ENCODE measurements at regions not wholly inside any gene's neighbourhood (a gene's known extent, or its start where the extent isn't known, plus 50 kb on each side); places are given as distances from the start of the nearest gene placed in this dataset.
"Not testable (repeated sequence)": the region's sequence is repeated elsewhere in the genome, so short reads cannot be mapped to it uniquely, and the experiment has no call there.

DNA sequence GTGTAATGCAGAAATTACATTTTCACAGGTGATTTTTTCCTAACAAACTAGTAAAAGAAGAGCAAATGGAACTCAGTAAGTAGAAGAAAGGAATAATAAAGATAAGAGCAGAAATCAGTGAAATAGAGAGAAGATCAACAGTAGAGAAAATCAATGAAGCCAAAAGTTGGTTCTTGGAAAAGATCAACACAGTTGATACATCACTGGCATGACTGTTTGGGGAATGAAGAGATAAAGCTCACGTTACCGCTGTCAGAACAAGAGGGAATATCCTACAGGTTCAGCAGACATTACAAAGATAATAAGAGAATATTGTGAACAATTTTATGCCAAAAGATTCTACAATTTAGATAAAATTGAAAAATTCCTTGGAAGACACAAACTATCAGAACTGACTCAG, 146.4 kb downstream of the ACTR3B start:
- DNase-seq, result no peak

DNA sequence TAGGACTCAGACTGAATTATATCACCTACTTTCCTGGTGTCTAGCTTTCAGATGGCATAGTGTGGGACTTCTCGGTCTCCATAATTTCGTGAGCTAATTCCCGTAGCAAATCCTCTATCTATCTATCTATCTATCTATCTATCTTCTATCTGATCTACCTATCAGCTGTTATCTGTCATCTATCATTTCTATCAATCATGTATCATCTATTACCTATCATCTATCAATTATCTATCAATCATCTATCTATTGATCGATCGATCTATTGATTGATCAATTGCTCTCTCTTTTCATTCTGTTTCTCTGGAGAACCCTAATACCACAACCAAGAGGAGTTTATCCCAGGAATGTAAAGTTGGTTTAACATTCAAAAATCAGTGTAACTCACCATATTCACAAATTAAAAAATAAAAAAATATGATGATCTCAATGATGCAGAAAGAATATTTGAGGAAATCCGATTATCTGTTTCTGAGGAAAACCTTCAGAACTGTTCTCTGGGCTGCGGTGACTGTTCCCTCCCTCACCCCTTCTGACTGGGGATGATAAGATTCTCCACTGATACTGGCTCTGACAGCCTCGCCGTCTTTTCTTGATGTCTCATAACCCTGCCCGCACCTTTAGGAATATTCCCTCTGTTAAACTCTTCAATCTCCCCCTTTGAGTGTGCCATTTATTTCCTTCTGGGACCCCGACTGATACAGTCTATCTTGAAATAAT, 147.7 kb downstream of the ACTR3B start:
- DNase-seq, result no peak

DNA sequence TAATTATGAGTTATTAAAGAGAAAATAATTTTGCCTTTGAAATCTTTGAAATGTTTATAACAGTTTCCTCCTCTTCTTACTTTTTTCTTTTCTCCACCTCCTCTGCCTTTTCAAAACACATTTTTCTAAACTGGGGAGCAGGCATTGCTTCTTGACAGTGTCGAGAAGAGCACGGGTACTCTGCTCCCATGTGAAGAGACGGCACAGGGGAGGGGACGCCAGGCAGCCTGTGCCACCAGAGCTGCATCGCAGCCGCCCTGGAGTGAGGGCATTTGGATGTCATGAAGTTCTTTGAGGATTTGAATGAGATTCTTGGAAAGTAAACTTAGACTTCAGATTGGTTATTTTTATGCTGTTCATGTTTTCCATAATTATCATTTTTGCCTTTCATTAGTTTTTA, 149.7 kb downstream of the ACTR3B start:
- no peak for DNase-seq

DNA sequence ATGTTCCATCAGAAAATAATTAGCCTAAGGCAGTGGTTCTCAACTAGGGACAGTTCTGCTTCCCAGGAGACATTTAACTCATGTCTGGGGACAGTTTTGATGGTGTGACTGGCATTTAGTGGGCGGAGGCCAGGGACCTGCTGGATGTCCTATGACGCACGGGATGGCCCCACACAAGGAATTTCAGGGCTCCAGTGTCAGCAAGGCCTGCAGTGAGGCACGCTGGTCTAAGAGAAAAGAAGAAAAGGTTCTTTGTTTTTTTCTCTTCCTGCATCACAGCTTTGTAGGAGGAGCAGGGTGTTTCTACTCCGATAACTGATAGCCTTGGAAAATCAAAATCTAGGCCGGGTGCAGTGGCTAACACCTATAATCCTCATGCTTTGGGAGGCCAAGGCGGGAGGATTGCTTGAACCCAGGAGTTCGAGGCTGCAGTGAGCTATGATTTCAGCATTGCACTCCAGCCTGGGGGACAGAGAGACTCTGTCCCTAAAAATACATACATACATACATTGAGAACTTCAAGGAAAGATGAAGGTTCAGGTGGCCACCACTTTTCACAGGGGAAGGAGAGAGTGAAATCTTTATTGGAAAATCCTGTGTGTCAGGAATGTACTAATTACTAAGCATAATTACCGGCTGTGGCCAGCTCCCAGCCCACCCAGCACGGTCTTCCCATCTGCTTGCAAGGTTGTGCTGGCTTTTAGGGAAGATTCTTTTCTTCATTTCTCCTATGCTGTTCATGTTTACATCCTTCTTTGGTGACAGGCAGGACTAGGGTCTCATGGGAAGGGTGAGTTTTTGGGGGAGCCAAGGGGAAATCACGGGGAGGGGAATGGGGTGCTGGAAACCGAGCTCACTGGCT, 150.4 kb downstream of the ACTR3B start:
- no peak for DNase-seq

DNA sequence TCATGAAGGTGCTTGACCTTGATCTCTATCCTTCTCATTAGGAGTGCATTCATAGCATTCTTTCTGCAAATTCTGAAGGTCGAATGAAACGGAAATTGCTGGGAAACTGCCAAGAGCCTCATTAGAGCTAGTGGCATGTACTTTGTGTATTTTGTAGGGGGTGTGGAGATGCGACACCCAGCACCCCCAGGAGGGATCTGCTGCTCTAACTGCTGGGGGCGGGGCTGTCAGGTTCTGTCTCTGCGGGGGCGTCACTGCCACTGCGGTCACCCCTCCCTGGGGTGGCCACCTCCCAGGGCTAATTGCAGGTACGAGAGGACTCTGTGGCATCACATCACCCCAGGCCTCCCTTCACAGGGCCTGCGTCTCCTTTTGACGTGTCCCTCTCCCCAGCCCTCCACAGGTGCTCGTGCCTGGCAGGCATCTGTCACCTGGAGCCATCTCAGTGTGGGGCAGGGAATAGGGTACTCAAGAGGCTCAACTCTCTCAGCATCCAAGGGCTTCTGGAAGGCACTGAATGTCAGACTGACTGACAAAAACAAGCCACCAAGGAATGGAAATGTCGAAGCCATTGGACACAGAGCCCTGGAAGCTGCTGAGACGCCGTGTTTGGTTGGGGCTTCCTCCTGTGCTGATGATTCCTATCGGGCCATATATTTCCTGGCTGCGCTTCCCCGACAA, 151.1 kb downstream of the ACTR3B start:
- no peak for DNase-seq

DNA sequence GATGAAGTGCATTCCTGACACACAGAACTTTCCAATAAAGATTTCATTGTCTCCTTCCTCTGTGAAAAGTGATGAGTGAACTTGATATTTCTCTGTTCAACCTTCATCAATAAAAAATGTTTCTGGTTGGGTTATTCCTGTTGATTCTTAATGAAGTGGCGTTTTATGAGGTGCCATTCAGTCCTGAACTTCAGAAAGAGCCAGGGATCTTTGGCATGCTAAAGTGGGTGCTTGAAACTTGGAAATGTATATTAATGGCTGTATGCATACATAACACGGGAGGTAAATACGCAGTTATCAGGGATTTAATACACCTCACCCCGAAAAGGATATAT, 151.6 kb downstream of the ACTR3B start:
- no peak for DNase-seq

DNA sequence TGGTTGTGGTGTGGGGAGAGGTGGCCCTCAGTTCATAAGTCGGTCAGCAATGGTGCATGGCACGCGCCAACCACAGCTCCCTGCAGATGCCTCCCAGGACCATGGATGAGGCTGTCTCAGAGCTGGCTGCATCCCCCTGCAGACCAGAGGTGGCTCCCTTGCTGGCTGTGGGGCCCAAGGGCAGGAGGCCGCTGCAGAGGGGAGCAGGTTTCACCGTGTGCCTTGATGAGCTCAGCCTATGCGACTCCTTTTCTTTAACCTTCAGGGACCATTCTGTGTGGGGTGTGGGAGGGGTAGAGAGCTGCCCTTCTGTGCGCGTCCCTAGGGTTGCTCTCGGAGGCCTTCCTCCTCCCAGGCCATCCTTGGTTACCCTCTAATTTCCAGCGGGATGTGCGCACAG, 152.4 kb downstream of the ACTR3B start:
- DNase-seq, result no peak

DNA sequence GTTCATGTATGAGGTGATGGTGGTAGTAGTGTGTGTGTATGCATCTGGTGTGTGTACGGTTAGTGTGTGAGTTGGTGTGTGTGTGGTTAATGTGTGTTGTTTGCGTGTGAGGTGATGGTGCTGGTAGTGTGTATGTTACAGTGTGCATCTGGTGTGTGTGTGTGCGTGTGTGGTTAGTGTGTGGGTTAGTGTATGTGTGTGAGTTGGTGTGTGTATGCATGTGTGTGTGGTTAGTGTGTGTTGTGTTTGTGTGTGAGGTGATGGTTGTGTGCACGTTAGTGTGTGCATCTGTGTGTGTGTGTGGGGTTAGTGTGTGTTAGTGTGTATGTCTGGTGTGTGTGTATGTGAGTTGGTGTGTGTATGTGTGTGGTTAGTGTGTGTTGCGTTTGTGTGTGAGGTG, 153.0 kb downstream of the ACTR3B start:
- no peak for DNase-seq

DNA sequence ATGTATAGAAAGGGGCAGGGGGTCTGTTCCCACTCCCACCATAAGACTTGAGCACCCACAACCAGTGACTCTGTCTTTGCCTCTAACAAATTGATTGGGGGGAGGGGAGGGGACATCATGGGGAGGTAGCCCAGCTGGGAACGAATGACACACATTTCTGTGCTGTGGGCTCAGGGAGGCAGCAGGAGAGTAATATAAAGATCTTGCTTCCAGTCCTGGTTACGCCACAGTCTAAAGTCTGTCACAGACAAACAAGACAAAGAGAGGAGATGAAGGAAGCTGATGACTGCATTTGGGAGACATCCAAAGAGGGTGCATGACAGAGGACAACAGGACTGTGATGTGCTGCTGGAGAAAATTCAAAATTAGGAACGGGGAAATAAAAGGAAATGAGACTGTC, 153.9 kb downstream of the ACTR3B start:
- DNase-seq, result no peak

DNA sequence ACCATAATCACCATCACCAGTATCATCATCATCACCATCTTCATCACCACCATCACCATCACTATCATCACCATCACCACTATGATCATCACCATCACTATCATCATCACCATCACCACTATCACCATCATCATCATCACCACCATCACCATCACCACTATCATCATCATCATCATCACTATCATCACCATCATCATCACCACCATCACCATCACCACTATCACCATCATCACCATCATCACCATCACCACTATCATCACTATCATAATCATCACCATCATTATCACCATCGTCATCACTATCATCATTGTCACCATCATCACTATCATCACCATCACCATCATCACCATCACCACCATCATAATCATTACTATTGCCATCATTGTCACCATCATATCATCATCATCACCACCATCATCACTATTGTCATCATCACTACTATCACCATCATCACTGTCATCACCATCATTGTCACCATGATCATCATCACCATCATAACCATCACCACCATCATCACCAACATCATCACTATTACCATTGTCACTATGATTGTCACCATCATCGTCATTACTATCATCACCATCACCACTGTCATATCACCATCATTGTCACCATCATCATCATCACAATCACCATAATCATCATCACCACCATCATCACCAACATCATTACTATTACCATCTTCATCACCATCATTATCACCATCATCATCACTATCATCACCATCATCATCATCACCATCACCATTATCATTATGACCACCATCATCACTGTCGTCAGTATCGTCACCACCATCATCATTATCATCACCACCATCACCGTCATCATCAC, 154.7 kb downstream of the ACTR3B start:
- DNase-seq, result no peak

DNA sequence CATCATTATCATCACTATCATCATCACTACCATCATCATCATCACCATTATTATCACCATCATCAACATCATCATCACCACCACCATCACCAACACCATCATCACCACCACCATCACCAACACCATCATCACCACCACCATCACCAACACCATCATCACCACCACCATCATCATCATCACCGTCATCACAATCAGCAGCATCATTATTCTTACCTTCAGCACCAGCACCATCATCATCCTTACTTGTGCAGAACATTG, 155.2 kb downstream of the ACTR3B start:
- not testable (repeated sequence) for DNase-seq

DNA sequence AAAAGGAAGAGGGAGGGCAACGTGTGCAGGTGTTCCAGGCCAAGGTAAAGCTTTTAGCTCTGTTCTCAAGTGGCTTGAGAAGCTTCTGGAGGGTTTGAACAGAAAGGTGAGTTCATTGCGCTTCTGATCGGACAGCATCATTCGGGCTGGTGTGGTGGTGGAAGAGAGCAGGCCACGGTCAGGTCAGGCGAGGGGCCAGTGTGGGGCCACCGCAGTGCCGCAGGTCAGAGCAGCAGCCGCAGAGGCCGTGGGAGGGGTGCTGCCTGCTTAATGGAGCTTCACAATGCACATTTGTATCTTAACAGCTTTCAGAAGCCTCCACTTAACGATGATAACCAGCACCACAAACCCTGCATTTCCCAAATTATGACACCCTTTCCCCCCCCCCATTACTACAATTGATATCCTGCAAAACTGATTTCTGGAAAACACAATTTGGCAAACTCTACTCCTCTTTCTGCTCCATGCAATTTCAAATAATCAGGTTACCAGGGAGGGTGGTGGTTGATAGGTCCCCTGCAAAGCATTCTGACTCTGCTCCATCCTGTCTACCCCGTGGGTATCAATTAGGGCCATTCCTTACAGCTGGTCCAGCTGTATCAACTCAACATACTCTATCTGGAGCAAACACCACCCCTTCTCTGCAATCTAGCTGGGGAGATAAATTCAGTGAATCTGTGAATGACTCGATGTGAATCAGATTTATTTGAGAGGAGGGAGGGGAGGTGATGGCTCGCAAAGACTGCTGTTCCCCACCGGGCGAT, 162.9 kb downstream of the ACTR3B start:
- DNase-seq, result no peak

DNA sequence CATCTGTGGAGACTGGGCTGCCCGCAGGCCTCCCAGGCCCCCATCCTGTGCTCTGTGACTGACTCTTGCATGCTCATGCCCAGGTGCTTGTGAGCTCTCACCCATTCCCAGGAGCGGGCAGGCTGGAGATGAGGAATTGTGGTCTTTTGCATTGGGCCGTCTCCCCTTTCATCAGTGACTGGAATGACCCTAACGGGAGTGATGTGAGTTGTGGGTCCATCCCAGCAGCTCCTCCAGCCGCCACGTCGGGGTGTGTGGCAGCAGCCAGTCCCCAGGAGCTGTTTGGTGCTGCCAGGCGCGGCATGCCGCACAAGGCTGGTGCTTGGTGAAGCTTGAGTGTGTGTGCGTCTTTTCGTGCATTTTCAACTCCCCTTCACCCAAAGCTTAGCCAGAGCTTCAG, 164.2 kb downstream of the ACTR3B start:
- DNase-seq, result no peak

DNA sequence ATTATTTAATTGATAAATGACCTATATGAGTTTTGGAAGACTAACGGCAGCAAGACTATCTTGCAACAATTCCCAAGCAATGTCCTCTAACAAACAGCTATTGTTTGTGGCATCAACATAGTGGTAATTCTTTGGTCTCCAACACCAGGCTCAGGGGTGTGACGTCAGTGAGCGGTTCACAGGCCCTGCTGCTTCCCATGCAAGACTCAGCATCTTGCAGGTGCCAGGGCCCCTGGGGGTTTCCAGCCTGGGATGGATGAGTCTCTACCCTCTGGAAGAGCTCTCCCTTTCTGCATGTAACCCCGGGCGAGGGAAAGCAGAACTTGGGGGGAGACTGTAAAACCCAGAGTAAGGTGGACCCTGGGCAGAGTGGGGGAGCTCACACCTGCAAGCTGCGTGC, 164.7 kb downstream of the ACTR3B start:
- no peak for DNase-seq

DNA sequence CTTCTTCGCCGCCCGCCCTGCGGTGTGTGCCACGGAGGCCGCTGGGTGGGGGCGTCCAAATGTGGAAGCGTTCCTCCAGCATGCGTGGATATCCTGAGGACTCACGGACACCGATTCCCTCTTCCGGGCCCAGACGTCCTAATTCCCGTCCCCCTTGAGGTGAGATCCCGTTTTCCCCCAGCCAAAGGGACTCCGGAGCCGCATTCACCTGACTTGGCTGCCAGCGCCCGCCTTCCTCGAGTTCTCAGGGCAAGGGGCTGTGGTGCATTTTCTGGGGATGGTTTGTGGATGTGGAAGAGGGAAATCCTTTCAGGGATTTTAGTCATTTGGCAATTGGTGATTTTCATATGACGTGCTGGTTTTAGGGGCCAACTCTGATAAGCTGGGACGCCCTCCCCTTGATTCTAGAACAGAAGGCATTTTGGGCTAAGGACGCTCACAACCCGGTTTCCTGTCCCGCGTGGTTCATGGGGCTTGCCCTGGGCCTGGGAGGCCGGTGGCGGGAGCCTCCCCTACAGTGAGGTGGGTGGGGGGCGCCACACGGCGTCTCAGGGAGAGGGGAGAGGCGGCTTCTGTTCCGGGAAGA, 165.4 kb downstream of the ACTR3B start:
- DNase-seq, result no peak

DNA sequence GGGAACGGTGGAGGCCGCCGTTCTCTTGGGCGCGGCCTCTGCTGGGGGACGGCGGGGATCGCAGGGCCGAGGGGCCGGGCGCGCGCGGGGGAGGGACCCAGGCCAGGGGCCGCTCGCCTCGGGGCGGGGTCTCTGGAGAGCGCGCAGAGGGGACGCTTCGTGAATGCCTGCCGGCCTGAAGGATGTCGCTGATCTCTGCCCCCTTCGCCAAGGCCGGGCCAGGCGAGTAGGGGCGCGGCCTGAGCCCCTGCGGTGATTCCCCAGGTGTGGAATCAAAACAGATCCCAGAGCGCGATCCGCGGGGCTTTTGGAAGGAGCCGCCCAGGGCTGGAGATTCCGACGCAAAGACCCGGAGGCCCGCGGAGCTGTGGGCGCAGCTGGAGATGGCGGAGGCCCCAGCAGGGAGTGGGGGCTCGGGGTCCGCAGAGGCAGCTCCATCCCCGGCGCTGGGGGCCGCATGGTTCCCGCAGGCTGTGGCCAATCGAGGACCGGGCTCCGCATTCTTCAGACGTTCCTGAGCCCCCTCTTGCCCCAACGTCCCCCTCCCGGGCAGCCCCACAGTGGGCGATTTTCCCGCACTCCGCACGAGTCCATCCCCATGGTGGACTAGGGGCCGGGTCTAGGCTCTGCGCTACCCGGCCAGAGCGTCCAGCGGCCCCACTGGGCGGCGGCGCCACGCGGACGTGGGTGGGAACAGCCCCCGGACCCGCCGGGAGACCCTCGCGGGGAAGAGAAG, 166.0 kb downstream of the ACTR3B start:
- DNase-seq, result no peak

DNA sequence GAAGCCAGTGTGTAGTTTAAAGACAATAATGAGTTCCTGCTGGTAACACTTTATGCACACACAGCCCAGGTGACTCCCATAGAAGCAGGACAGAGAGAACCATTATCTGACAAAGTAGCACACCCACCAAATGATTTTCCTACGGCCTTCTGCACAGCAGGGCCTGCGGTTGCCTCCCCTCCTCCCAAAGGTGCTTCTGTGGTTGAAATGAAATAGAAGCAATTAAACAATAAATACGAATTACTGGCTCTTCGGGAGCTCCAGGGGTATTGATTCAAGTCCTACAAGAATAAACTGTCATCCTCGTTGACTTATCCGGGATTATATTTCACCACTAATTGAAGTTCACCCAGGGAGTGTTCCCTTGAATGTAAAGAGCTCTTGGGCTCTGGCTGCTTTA, 172.1 kb downstream of the ACTR3B start:
- DNase-seq, result no peak

DNA sequence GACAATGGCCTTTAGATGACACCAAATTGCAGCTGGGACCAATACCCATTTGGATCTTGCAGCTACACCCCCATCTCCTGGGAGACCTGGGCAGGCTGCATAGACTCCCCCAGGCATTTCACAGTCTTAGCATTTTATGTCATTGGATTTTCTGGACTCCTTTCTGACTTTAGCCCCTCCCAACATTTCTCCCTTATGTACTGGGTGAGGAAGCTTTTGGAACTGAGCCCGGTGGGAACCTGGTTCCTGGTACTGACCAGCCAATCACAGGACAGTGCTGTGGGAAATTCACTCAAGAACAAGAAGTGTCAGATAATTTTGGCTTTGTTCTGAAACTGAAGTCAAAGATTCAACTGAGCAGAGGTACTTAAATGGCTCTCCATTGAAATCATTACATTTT, 177.7 kb downstream of the ACTR3B start:
- no peak for DNase-seq

DNA sequence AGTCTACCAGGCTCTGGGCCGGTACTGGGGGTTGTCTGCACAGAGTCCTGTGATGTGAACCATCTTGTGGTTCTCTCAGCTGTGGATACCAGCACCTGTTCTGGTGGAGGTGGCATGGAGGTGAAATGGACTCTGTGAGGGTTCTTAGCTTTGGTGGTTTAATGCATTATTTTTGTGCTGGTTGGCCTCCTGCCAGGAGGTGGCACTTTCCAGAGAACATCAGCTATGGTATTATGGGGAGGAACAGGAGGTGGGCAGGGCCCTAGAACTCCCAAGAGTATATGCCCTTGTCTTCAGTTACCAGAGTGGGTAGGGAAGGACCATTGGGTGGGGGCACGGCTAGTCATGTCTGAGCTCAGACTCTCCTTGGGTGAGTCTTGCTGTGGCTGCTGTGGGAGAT, 187.1 kb downstream of the ACTR3B start:
- DNase-seq, result not testable (repeated sequence)

DNA sequence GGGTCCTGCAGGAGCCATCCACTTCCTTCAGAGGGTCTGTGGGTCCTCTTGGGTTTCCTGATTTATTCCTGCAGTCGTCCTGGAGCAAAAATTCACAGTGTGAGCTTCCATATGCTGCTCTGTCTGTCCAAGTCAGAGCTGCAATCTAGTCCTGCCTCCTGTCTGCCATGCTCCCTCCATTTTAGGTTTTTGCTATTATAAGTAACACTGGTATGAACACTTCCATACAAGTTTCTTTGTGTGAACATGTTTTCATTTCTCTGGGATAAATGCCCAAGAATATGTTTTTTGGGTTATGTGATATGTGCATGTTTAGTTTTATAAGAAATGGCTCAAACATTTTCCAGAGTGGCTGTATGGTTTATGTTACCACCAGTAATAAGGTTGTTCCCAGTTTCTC, 188.1 kb downstream of the ACTR3B start:
- DNase-seq, result no peak

DNA sequence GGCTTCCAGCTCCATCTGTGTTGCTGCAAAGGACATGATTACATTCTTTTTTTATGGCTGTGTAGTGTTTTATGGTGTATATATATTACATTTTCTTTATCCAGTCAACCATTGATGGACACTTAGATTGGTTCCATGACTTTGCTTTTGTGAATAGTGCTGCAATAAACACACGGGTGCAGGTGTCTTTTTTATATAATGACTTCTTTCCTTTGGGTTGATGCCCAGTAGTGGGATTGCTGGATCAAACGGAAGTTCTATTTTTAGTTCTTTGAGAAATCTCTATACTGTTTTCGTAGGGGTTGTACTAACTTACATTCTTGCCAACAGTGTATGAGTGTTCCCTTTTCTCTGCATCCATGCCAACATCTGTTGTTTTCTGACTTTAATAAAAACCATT, 189.7 kb downstream of the ACTR3B start:
- no peak for DNase-seq

DNA sequence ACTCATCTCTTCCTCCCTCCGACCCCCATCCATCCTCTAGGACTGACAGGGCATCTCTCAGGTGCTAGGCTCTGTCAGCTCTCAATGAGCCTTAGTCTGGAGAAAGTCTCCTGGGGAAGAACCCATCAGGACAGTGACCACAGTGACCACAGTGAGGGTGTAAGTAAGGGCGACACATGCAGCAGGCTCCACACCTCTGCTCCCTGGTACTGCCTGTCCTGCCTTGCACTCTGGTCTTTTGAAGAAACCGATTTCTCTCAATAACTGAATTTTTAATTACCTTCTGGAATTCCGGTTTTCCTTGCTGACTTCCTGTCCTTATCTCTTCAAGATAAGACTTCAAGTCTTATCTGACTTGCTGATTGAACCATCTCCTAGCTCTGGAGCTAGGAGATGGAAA, 190.2 kb downstream of the ACTR3B start:
- DNase-seq, result no peak

Measured in activated CD4-positive, alpha-beta T cell treated with anti-CD3 and anti-CD28 coated beads, Interleukin-2, amount 50 U/mL, for 16 hours (primary cell).